GM12878 (cell line): ENCODE measurements at regions not wholly inside any gene's neighbourhood (a gene's known extent, or its start where the extent isn't known, plus 50 kb on each side); places are given as distances from the start of the nearest gene placed in this dataset.

Source experiments
- ATAC-seq: fragments of 200-7000 bp; cut with Tn5 transposase; 3 replicates; pipeline ENCODE4 v1.9.1; 2020; ENCODE audit warnings: mild to moderate bottlenecking, moderate library complexity
- BruUV-seq: library from RNA; stranded (reverse); fragments of 400-500 nt; replicated peaks from 2 replicates; lab custom pipeline; 2021; lab: Mats Ljungman, UMichigan
- CTCF ChIA-PET: fragments of 300-600 bp; sonication (Branson Sonifier 250); formaldehyde crosslinking; extraction: SDS; loops from one replicate; lab custom pipeline; 2021; ENCODE audit warnings: inconsistent platforms; lab: Yijun Ruan, JAX
- POLR2A ChIA-PET: fragments of 350-600 bp; formaldehyde crosslinking; extraction: SDS; loops from one replicate; lab custom pipeline; 2021; ENCODE audit warnings: inconsistent platforms; lab: Charles Lee
- RAD21 ChIA-PET: fragments of 300-600 bp; sonication (Branson Sonifier 250); formaldehyde crosslinking; loops from one replicate; lab custom pipeline; 2023; ENCODE audit warnings: antibody characterized with exemption; ENCODE audit not compliant: unreplicated experiment; lab: Charles Lee
- SMC1A ChIA-PET: fragments of 300-600 bp; sonication (Branson Sonifier 250); formaldehyde crosslinking; loops from one replicate; lab custom pipeline; 2023; ENCODE audit not compliant: unreplicated experiment, uncharacterized antibody; lab: Charles Lee
- DNase-seq: peaks from one replicate; pipeline ENCODE4 v3.0.0-alpha.2; 2011; ENCODE audit warnings: low read depth, low spot score
- FAIRE-seq: peaks from 3 replicates; lab custom pipeline; 2011; peaks lifted over from hg19 to GRCh38; lab: Jason Lieb, UNC
- H2AFZ ChIP-seq: 2 replicates; pipeline ENCODE4 v1.6.0; 2011; ENCODE audit warnings: low read depth, low read length, control low read depth; ENCODE audit not compliant: control insufficient read depth
- H3K27ac ChIP-seq: 2 replicates; pipeline ENCODE4 v1.5.1; 2011; ENCODE audit warnings: control low read depth; ENCODE audit not compliant: control insufficient read depth, insufficient read depth
- H3K27me3 ChIP-seq, 2 experiments: replicated peaks in 1 of 2; 2 replicates each; pipeline versions ENCODE4 v1.6.0 to v1.6.1; 2011; ENCODE audit warnings: low read length in 1 of 2; ENCODE audit not compliant: control insufficient read depth in 2 of 2, insufficient read depth in 2 of 2
- H3K36me3 ChIP-seq, 2 experiments: 2 replicates each; pipeline ENCODE4 v1.5.1; 2011; ENCODE audit warnings: low read length in 1 of 2; ENCODE audit not compliant: control insufficient read depth in 2 of 2, insufficient read depth in 2 of 2
- H3K4me1 ChIP-seq: 2 replicates; pipeline ENCODE4 v1.6.1; 2011; ENCODE audit warnings: mild to moderate bottlenecking, low read length, moderate library complexity, mixed read lengths; ENCODE audit not compliant: control insufficient read depth, insufficient read depth
- H3K4me2 ChIP-seq: 2 replicates; pipeline ENCODE4 v1.6.0; 2011; ENCODE audit warnings: control low read depth; ENCODE audit not compliant: control insufficient read depth, insufficient read depth
- H3K4me3 ChIP-seq: fragments of 200-600 bp; sonication (generic); 2 replicates; pipeline ENCODE4 v1.5.1; 2016
- H3K79me2 ChIP-seq: 2 replicates; pipeline ENCODE4 v1.6.0; 2011; ENCODE audit warnings: low read length; ENCODE audit not compliant: control insufficient read depth, insufficient read depth
- H3K9ac ChIP-seq: 2 replicates; pipeline ENCODE4 v1.8.0; 2011; ENCODE audit warnings: low read length, control low read depth, mixed read lengths; ENCODE audit not compliant: control insufficient read depth, insufficient read depth
- H3K9me3 ChIP-seq: replicated peaks from 3 replicates; pipeline ENCODE4 v1.5.1; 2011; ENCODE audit warnings: mild to moderate bottlenecking, low read length; ENCODE audit not compliant: control insufficient read depth, insufficient read depth
- H4K20me1 ChIP-seq: 2 replicates; pipeline ENCODE4 v1.6.0; 2011; ENCODE audit not compliant: control insufficient read depth, insufficient read depth
- ASH2L ChIP-seq: fragments of 300-600, 200-600 bp; sonication (generic); IDR thresholded peaks from 2 replicates; pipeline ENCODE4 v1.6.1; 2017; ENCODE audit warnings: low read depth, mild to moderate bottlenecking, borderline replicate concordance
- BMI1 ChIP-seq: fragments of 450-650 bp; IDR thresholded peaks from 2 replicates; pipeline ENCODE4 v1.6.1; 2016; ENCODE audit warnings: mild to moderate bottlenecking, moderate library complexity, borderline replicate concordance
- CEBPB ChIP-seq, 2 experiments: fragments of 150-350 bp in 1 of 2; IDR thresholded peaks; 2 replicates each; pipeline ENCODE4 v1.6.1; 2012 to 2014; ENCODE audit warnings: low read depth in 2 of 2, low read length in 2 of 2, borderline replicate concordance in 1 of 2, inconsistent platforms in 1 of 2
- CEBPZ ChIP-seq: fragments of 150-350 bp; IDR thresholded peaks from 2 replicates; pipeline ENCODE4 v1.6.1; 2016; ENCODE audit warnings: low read depth, low read length
- CHD4 ChIP-seq: fragments of 200-600 bp; sonication (generic); IDR thresholded peaks from 2 replicates; pipeline ENCODE4 v1.6.1; 2016; ENCODE audit warnings: mild to moderate bottlenecking
- EGR1 ChIP-seq, 2 experiments: IDR thresholded peaks; 1 replicate in 1 of 2; 2 replicates in 1 of 2; pipeline ENCODE4 v1.6.1; 2011 to 2012; ENCODE audit warnings: low read depth in 2 of 2, low read length in 2 of 2, borderline replicate concordance in 1 of 2, mild to moderate bottlenecking in 1 of 2, moderate library complexity in 1 of 2
- SP1 ChIP-seq: IDR thresholded peaks from one replicate; pipeline ENCODE4 v1.6.1; 2011; ENCODE audit warnings: low read depth, low read length
- STAT3 ChIP-seq: IDR thresholded peaks from 2 replicates; pipeline ENCODE4 v1.6.1; 2011; ENCODE audit warnings: low read depth, low read length, improper control_type of control experiment
- SUPT20H ChIP-seq: IDR thresholded peaks from 2 replicates; pipeline ENCODE4 v1.6.1; 2011; ENCODE audit warnings: low read depth, mild to moderate bottlenecking, low read length, moderate library complexity, borderline replicate concordance; ENCODE audit not compliant: control insufficient read depth
- TCF7 ChIP-seq: IDR thresholded peaks from 2 replicates; pipeline ENCODE4 v1.6.1; 2014; ENCODE audit warnings: antibody characterized with exemption, borderline replicate concordance
- USF1 ChIP-seq: IDR thresholded peaks from 2 replicates; pipeline ENCODE4 v1.6.1; 2011; ENCODE audit warnings: borderline replicate concordance, low read depth, mild to moderate bottlenecking, moderate library complexity, mixed read lengths, low read length; ENCODE audit not compliant: insufficient read depth; ENCODE audit errors: extremely low read length
- ZBTB40 ChIP-seq: fragments of 450-650 bp; IDR thresholded peaks from 2 replicates; pipeline ENCODE4 v1.6.1; 2016; ENCODE audit warnings: mild to moderate bottlenecking, moderate library complexity, borderline replicate concordance
- ZNF622 ChIP-seq: fragments of 450-650 bp; IDR thresholded peaks from 2 replicates; pipeline ENCODE4 v1.6.1; 2017; ENCODE audit warnings: mild to moderate bottlenecking, inconsistent platforms
- WGBS: methylation state at CpG from one replicate; pipeline ENCODE4 v1.1.6; 2016; ENCODE audit warnings: low lambda C conversion rate; ENCODE audit not compliant: insufficient replicate concordance, insufficient coverage; ENCODE audit errors: missing lambda C conversion rate; 5-methylcytosine and 5-hydroxymethylcytosine counted together
- in situ Hi-C: fragments of 300-500 bp; cut with MboI; formaldehyde crosslinking; loops from 9 replicates; pipeline ENCODE4 v1.14.3; 2018; ENCODE audit warnings: mixed read lengths
- intact Hi-C: fragments of 100-400 bp; cut with micrococcal nuclease; formaldehyde crosslinking; loops from one replicate; pipeline ENCODE4 v1.14.2; 2022; ENCODE audit not compliant: unreplicated experiment

GRCh38 chr14:98903371-98903770, 368.6 kb downstream of the BCL11B start:
- POLR2A ChIA-PET, result no interaction called here
- Histone ChIP-seq H3K27ac (no peak overlapping the region), H4K20me1 (no peaks in the 10 kb centered on the region), H3K27me3 (no peaks in the 10 kb centered on the region), H3K36me3 (no peaks in the 10 kb centered on the region), H3K4me3 (no peak overlapping the region), H2AFZ (no peak overlapping the region), H3K4me2 (no peak overlapping the region), H3K9me3 (no peaks in the 10 kb centered on the region; the same call in 2 of the 3 replicates), H3K79me2 (no peaks in the 10 kb centered on the region), H3K9ac (no peak overlapping the region), H3K4me1 (no peaks in the 10 kb centered on the region)
- no peak for FAIRE-seq
- SMC1A ChIA-PET, result no interaction called here
- no TSS peak for BruUV-seq
- TF ChIP-seq SUPT20H (no peak), STAT3 (no peak), CEBPZ (no peak), BMI1 (no peak), ASH2L (no peak), ZNF622 (no peak), CEBPB (IDR thresholded peaks at IDR 0.05; ENCODE audit: borderline replicate concordance in 1 of 2, low read depth in 2 of 2, low read length in 2 of 2) (no peak), USF1 (no peak), TCF7 (no peak), EGR1 (IDR thresholded peaks at IDR 0.05; ENCODE audit: borderline replicate concordance in 1 of 2, low read depth in 2 of 2, low read length in 2 of 2) (no peak), SP1 (no peak), ZBTB40 (no peak), CHD4 (no peak)
- DNase-seq, result no peak
- ATAC-seq, result no peak
- WGBS, result 25% methylated on average over 2 of the region's 2 CpGs
- in situ Hi-C loops, result no loop called here
- CTCF ChIA-PET, result no interaction called here
- RAD21 ChIA-PET, result no interaction called here
- intact Hi-C loops, result no loop called here
